ENCODE measurements at regions not wholly inside any gene's neighbourhood (a gene's known extent, or its start where the extent isn't known, plus 50 kb on each side); places are given as distances from the start of the nearest gene placed in this dataset.
A peak's percentile ranks its signal among the peaks of the same experiment; 100 is the strongest.

GRCh38 chr9:35553670-35554543 is 51.2 kb upstream of the TESK1 start (continued):
- TF ChIP-seq ZNF518A (tag by site-specific recombination; conservative IDR thresholded peaks at IDR 0.05; ENCODE audit: low read depth) = no peak
- TF ChIP-seq ZNF560 (tag by site-specific recombination; IDR thresholded peaks at IDR 0.05; ENCODE audit: borderline replicate concordance) = no peak
- no peak for TF ChIP-seq ZNF621 (tag by site-specific recombination; IDR thresholded peaks at IDR 0.05)
- no peak for TF ChIP-seq BCL11A (tag by site-specific recombination; IDR thresholded peaks at IDR 0.05; ENCODE audit: low read depth)
- no peak for TF ChIP-seq ZBTB8A (tag by site-specific recombination; IDR thresholded peaks at IDR 0.05)
- 0 out of 2 replicates have a peak, but pooled peaks have one; percentile 20 for TF ChIP-seq FEZF1 (tag by site-specific recombination; IDR thresholded peaks at IDR 0.05)
- TF ChIP-seq ZNF404 (tag by site-specific recombination; IDR thresholded peaks at IDR 0.05) = no peak
- TF ChIP-seq YY1 (tag by site-specific recombination; IDR thresholded peaks at IDR 0.05) = no peak
- no peak for TF ChIP-seq ZFP41 (tag by site-specific recombination; IDR thresholded peaks at IDR 0.05; ENCODE audit: borderline replicate concordance)
- 0 out of 2 replicates have a peak, but pooled peaks have one; percentile 17 for TF ChIP-seq SP7 (tag by site-specific recombination; IDR thresholded peaks at IDR 0.05)
- no peak for TF ChIP-seq KLF7 (tag by site-specific recombination; IDR thresholded peaks at IDR 0.05; ENCODE audit: borderline replicate concordance)
- TF ChIP-seq ZBTB17 (tag by site-specific recombination; IDR thresholded peaks at IDR 0.05) = peak; percentile 59; the same call in 1 of the 2 replicates
- TF ChIP-seq ZNF791 (tag by site-specific recombination; IDR thresholded peaks at IDR 0.05) = no peak
- TF ChIP-seq, protein P1, sequence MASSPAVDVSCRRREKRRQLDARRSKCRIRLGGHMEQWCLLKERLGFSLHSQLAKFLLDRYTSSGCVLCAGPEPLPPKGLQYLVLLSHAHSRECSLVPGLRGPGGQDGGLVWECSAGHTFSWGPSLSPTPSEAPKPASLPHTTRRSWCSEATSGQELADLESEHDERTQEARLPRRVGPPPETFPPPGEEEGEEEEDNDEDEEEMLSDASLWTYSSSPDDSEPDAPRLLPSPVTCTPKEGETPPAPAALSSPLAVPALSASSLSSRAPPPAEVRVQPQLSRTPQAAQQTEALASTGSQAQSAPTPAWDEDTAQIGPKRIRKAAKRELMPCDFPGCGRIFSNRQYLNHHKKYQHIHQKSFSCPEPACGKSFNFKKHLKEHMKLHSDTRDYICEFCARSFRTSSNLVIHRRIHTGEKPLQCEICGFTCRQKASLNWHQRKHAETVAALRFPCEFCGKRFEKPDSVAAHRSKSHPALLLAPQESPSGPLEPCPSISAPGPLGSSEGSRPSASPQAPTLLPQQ (tag by site-specific recombination; IDR thresholded peaks at IDR 0.05) = peak; percentile 49; the same call in 1 of the 2 replicates
- peak; percentile 75 for TF ChIP-seq MZF1 (tag by site-specific recombination; IDR thresholded peaks at IDR 0.05; ENCODE audit: borderline replicate concordance)
- TF ChIP-seq ZBTB10 (tag by site-specific recombination; IDR thresholded peaks at IDR 0.05) = no peak
- 0 out of 2 replicates have a peak, but pooled peaks have one; percentile 21 for TF ChIP-seq ZNF660 (tag by site-specific recombination; IDR thresholded peaks at IDR 0.05)
- 0 out of 2 replicates have a peak, but pooled peaks have one; percentile 14 for TF ChIP-seq ZFP69B (tag by site-specific recombination; IDR thresholded peaks at IDR 0.05)
- no peak for TF ChIP-seq ZNF341 (tag by site-specific recombination; IDR thresholded peaks at IDR 0.05; ENCODE audit: low read depth)
- peak; percentile 23; the same call in 1 of the 2 replicates for TF ChIP-seq KLF17 (tag by site-specific recombination; IDR thresholded peaks at IDR 0.05)
- TF ChIP-seq CTCF (tag by site-specific recombination; IDR thresholded peaks at IDR 0.05) = peak; percentile 67
- peak; percentile 84 for TF ChIP-seq WT1 (tag by site-specific recombination; IDR thresholded peaks at IDR 0.05)
